ENCODE measurements at regions not wholly inside any gene's neighbourhood (a gene's known extent, or its start where the extent isn't known, plus 50 kb on each side); places are given as distances from the start of the nearest gene placed in this dataset.

DNA sequence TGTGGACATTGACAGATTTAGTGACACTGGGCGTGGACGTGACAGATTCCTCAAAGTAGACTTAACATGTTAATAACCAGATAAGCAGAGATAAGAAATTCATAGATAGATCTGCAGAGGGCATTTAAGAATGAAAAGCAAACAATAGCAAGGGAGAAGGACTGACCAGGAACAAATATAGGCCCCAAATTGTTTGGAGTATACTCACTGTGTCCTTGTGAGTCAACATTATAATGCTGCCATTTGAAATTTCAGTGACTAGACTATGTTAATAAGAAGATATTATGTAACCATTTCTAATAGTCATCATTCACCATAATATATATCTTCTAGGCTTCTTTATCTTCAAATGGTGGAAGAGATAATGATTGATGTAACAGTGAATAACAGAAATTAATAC lies 78.1 kb upstream of the SLC38A11 start:
- DNase-seq = no peak

DNA sequence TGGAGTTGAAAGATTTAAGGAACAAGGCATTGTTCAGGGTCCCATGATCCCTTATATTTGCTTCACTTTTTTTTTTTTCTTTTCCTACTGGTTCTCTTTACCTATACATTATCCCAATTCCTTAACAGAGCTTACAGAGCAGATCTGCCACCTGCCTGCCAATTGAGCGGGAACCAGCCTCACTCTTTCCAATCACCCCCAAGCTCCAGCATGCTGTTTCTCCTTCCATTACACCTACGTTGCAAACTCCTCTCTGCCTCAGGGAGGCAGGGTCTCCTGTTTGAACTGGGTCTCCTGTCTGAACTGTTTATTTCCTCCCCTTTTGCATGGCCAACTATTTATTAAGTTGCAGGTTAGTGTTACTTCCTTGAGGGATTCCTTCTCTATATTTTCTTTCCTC lies 77.2 kb upstream of the SLC38A11 start:
- DNase-seq = no peak

DNA sequence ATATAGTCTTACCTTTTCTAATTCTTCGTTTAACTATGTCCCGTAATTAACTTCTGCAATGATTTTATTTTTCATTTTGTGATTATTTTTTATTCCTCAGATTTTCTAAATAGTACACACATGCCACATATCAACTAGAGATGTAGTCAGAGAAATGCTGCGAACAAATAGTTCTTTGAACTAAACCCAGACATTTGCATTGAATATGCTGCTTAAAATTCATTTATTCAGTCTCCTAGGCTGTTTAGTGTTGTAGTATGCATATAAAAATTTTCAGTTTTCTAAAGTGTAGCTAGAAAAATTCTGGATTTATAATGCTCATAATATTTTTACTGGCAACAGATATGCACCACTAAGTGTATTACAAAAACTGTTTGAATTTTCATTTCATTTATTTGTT lies 68.9 kb upstream of the SLC38A11 start:
- DNase-seq = no peak

DNA sequence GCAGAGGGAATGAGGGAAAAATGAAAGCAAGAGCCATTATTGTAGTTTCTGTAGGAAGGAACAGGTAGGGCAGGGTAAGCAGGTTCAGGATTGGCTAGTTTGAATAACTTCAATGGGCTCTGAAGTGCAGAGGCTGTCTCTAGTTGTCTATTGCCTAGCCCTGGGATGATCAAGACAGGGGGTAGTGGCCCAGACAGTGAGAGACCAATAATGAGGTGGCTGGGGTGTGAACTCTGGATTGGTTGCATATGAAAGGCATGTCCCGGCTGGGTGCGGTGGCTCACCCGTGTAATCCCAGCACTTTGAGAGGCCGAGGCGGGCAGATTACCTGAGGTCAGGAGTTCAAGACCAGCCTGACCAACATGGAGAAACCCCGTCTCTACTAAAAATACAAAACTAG lies 67.5 kb upstream of the SLC38A11 start:
- DNase-seq = no peak

DNA sequence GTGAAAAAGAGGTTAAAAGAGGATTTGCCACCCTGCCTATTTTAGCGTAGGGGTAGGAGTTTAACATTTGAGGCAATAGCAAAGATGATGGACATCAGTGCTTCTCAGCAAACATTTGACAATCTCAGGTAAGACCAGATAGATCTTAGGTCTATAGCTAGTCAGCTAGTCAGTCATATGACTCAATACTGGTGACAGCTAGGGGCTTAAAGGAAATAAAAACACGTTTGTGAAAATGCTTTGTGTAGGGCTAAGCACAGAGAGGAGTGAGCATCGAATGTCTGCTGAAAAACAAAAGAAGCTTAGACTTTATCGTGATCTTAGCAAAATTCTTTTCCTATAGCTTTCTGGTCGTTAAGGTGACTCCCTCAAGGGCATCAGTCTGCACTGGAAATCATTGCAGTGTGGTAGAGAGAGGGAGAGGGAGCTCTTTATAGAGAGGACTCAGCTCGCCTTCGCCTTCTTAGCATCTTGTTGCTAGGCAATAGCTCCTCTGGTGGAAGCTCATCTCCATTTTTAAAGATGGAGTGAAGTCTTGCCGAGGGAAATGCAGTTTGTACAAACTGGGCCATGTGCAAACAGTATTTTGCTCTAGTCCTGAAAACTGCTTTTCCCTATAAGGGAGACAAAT lies 62.8 kb upstream of the SLC38A11 start:
- no peak for DNase-seq

DNA sequence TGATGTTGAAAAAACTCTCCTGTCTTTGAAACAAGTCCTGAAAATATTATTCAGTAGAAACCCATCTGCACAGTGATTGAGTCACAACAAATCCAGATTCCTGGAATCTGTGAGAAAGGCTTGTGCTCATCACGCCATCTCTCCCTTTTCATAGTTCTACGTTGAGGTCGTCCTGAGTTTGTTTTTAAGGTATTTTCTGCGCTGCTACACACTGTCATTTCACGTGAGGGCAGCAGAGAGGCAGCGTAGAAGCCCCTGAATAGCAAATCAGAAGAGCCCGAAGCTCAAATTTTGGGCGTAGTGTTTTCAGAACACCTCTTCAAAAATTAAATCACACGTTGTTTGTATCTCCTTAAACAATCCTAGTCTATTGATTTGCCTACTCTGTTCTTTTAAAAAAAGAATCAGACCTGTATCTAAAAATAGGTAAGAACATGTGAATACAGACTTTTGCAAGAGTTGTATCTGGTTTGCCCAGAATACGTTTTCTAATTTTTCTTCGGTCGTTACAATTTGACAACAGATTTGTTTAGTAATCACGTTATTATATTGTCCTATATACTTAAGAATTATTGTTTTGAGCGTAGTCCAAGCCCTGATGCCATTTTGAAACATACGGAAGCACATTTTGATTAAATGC lies 61.6 kb upstream of the SLC38A11 start:
- no peak for DNase-seq

DNA sequence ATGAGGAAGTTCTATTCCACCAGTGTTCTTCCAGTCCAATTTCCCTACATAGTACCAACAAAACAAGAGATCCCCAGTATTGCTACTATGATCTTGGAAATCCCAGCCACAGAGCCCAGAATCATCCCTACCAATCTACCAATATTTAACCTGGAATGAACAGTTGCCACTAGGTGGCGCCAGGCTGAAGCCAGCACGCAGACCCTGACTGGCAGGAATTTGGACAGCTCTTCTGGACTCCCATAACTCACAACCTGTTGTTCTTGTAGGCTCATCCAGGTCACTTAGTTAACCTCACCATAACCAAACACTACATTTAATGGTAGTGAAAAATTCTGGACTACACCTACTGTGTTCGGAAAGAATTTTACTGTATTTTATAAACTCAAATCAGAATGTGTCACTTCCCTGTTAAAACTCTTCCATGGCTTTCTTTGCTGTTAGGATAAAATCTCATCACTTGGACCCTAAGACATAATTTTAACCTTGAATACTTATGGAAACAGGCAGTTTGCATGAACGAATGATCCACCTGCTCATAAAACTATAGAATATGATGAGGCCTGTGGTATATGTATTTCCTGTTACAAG lies 59.8 kb upstream of the SLC38A11 start:
- peak; percentile 52 for DNase-seq

DNA sequence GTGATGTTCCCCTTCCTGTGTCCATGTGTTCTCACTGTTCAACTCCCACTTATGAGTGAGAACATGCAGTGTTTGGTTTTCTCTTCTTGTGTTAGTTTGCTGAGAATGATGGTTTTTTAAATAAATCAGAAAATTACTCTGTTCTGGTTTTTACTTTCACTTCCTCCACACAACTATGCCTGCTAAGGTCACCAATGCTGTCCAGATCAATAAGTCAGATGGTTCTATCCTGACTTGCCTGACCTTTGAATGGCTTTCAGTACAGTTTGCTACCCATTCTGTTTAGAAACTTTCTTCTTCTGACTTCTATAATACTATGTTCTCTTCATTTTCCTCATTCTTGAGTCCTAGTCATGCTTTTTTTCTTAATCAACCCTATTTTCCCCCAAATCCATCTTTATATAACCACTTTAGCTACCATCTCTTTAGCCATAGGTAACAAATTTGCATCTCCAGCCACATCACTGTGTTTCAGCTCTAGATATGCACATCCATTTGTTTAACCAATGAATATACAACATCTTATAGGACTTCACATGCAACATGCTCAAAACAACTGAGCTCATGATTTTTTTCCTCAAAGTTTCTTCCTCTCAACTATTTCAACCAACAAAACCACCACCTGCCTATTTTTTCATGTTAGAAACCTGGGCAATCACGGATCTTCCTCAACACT lies 58.8 kb upstream of the SLC38A11 start:
- DNase-seq = no peak

DNA sequence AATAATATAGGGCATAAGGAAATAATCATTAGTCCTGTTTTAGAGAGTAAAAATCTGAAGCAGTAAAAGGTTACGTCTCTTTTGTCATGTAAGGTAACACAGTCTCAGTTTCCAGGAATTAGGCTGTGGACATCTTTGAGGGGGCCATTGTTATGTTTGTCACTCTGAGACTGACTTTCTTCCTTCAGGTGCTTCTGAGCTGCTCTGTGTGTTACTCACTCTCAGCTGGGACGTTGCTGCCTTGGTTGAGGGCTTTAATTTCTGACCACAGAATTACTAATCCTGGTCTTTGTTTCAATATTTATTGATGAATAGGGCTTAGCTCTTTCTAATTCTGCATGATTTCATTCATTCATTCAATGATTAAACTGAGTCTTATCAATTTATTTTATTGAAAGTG lies 55.9 kb upstream of the SLC38A11 start:
- no peak for DNase-seq

DNA sequence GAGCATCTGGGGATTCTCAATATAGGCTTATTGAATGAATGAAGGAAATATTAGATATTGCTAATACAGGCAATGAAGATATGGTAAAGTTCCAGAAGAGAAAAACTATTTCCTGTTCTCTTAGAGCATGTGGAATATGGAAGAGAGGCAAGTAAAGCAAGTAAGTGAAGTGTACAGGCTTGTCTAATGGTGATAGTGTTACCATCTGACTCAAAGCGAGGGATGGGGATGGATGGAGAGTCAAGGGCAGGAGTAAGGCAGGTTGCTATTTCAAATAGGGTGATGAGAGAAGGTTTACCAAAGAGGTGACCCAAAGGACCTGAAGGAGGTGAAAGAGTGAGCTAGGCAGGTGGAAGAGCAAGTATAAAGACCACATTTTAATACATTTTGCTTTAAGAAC lies 55.2 kb upstream of the SLC38A11 start:
- no peak for DNase-seq

DNA sequence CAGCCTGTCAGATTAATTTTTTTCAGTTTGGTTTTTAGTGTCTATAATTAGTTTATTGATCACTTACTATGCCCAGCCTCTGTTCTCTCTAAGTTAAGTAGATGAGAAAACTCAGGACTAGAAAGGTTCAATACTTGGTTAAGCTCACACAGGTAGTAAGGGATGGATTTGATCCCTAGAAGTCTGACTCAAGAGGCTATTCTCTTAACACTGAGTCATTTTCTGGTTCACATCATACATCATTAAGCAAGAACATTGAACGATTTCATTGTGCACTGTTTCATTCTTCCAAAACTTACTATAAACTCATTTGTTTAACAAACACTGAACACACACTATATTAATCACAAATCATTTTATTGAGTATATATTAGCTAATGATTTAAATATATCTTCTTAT lies 54.1 kb upstream of the SLC38A11 start:
- no peak for DNase-seq

DNA sequence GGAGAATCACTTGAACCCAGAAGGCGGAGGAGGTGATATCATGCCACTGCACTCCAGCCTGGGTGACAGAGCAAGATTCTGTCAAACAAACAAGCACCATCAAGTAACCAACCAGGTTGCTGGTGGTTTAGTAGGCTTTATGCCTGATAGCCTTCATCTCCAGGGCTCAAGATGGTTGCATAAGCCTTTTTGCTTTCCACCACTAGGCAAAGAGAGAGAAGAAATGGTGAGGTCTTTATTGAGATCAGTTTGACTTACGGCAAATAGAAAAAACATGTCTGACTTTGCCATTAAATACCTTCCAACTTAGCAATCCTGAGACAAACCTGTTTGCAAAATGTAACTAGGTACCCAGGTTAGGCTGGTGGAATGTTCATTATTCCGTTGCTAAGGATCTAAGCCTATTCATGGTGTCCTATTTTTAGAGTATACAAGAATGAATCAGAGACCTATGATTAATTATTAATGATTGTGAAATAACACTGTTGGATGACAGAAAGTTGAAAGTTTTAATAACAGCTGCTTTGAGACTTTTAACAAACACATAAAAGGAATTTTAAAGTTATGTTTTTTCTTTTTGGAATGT lies 53.5 kb upstream of the SLC38A11 start:
- DNase-seq = no peak

DNA sequence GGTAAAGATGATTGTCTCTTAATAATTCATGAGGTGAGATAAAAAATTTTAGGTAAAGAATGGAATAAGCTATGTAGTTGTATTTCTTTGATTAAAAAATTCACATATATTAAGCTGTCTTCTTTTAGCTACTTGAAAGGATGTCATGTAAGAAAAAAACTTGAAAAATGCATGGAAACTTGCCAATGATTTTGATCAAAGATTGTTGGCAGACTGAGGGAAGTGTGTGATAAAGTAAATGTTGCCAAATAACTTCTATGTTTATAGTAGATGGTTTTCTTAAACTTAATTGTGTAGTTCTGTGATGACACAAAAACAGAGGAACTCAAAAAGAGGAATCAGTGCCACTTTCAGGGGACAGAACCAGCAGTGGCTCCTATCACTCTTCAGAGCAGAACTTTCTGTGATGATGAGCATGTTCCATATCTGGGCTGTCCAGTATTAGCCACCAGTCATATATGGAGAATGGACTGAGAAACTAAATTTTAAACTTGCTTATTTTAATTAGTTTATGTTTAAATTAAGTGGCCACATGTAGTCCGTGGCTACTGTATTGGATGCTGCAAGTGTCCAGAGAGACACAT lies 51.9 kb upstream of the SLC38A11 start:
- DNase-seq = no peak

Measured in CD4-positive, alpha-beta T cell treated with Interleukin-6 for 4 hours (primary cell).